ENCODE measurements at regions not wholly inside any gene's neighbourhood (a gene's known extent, or its start where the extent isn't known, plus 50 kb on each side); places are given as distances from the start of the nearest gene placed in this dataset.
A peak's percentile ranks its signal among the peaks of the same experiment; 100 is the strongest.
"Not testable (repeated sequence)": the region's sequence is repeated elsewhere in the genome, so short reads cannot be mapped to it uniquely, and the experiment has no call there.

GRCh38 chr15:31598620-31599019, 272.0 kb downstream of the KLF13 start:
- Mint-ChIP-seq H3K9me3 (peaks cover 5 to 12% of the 10 kb centered on the region in 2 donors), H3K4me3 (no peak overlapping the region), H3K36me3 (no peaks in the 10 kb centered on the region), H3K27ac (no peak overlapping the region), H3K4me1 (no peaks in the 10 kb centered on the region), H3K27me3 (peaks cover 27 to 46% of the 10 kb centered on the region in 2 donors)
- no peak for DNase-seq
- no peak for ATAC-seq (replicated peaks)

- H3K4me3 Mint-ChIP-seq = no peak overlapping the region
- H3K36me3 Mint-ChIP-seq = no peaks in the 10 kb centered on the region
- H3K9me3 Mint-ChIP-seq = peaks cover 6 to 7% of the 10 kb centered on the region in 2 donors
- DNase-seq = no peak
- no peak overlapping the region for H3K27ac Mint-ChIP-seq
- H3K4me1 Mint-ChIP-seq = no peaks in the 10 kb centered on the region
- ATAC-seq (replicated peaks) = no peak
- H3K27me3 Mint-ChIP-seq = peaks cover 9 to 27% of the 10 kb centered on the region in 2 donors
Observed at GRCh38 chr15:31605467-31605931, 278.9 kb downstream of the KLF13 start.

- Mint-ChIP-seq H3K9me3 (peaks cover 6 to 7% of the 10 kb centered on the region in 2 donors), H3K4me3 (no peak overlapping the region), H3K27me3 (peaks cover 10 to 25% of the 10 kb centered on the region in 2 donors), H3K36me3 (no peaks in the 10 kb centered on the region), H3K27ac (no peak overlapping the region), H3K4me1 (no peaks in the 10 kb centered on the region)
- ATAC-seq (replicated peaks) (no peak), DNase-seq (no peak)
Observed at GRCh38 chr15:31606194-31606669, 279.6 kb downstream of the KLF13 start.

GRCh38 chr15:31606931-31607497, 280.4 kb downstream of the KLF13 start:
- Mint-ChIP-seq H3K4me1 (no peaks in the 10 kb centered on the region), H3K9me3 (peaks cover 6 to 7% of the 10 kb centered on the region in 2 donors), H3K27ac (no peak overlapping the region), H3K36me3 (no peaks in the 10 kb centered on the region), H3K27me3 (peaks cover 13 to 25% of the 10 kb centered on the region in 2 donors), H3K4me3 (no peak overlapping the region)
- no peak for DNase-seq
- ATAC-seq (replicated peaks) = no peak

GRCh38 chr15:31607656-31608055, 281.0 kb downstream of the KLF13 start:
- Mint-ChIP-seq H3K9me3 (peaks cover 6 to 7% of the 10 kb centered on the region in 2 donors), H3K4me1 (no peaks in the 10 kb centered on the region), H3K4me3 (no peak overlapping the region), H3K27me3 (peaks cover 13 to 25% of the 10 kb centered on the region in 2 donors), H3K27ac (no peak overlapping the region), H3K36me3 (no peaks in the 10 kb centered on the region)
- DNase-seq (no peak), ATAC-seq (replicated peaks) (no peak)

GRCh38 chr15:31609258-31609681, 282.6 kb downstream of the KLF13 start:
- H3K36me3 Mint-ChIP-seq = no peaks in the 10 kb centered on the region
- ATAC-seq (replicated peaks) (no peak), DNase-seq (no peak)
- H3K4me3 Mint-ChIP-seq = no peak overlapping the region
- H3K27ac Mint-ChIP-seq = no peak overlapping the region
- peaks cover 13 to 33% of the 10 kb centered on the region in 2 donors for H3K27me3 Mint-ChIP-seq
- peaks cover 0 to 3% of the 10 kb centered on the region in 2 donors for H3K9me3 Mint-ChIP-seq
- no peaks in the 10 kb centered on the region for H3K4me1 Mint-ChIP-seq

- Mint-ChIP-seq H3K9me3 (peaks cover 0 to 3% of the 10 kb centered on the region in 2 donors), H3K4me1 (no peaks in the 10 kb centered on the region), H3K27ac (no peak overlapping the region), H3K4me3 (no peak overlapping the region), H3K27me3 (peaks cover 13 to 33% of the 10 kb centered on the region in 2 donors), H3K36me3 (no peaks in the 10 kb centered on the region)
- DNase-seq = no peak
- no peak for ATAC-seq (replicated peaks)
Observed at GRCh38 chr15:31609906-31610305, 283.3 kb downstream of the KLF13 start.

GRCh38 chr15:31615643-31616415, 289.2 kb downstream of the KLF13 start:
- Mint-ChIP-seq H3K4me1 (no peaks in the 10 kb centered on the region), H3K4me3 (no peak overlapping the region), H3K36me3 (no peaks in the 10 kb centered on the region), H3K27ac (no peak overlapping the region), H3K9me3 (peaks cover 0 to 5% of the 10 kb centered on the region in 2 donors), H3K27me3 (peaks cover 9 to 18% of the 10 kb centered on the region in 2 donors)
- ATAC-seq (replicated peaks) (no peak), DNase-seq (no peak)

- not testable (repeated sequence) for H3K9me3 Mint-ChIP-seq; H3K36me3 Mint-ChIP-seq; H3K4me3 Mint-ChIP-seq; H3K27ac Mint-ChIP-seq; H3K4me1 Mint-ChIP-seq; DNase-seq; ATAC-seq (replicated peaks)
- peaks cover 4 to 10% of the 10 kb centered on the region in 2 donors for H3K27me3 Mint-ChIP-seq
Observed at GRCh38 chr15:31623297-31623696, 296.7 kb downstream of the KLF13 start.

- H3K9me3 Mint-ChIP-seq; H3K27ac Mint-ChIP-seq; ATAC-seq (replicated peaks); DNase-seq; H3K4me1 Mint-ChIP-seq; H3K4me3 Mint-ChIP-seq; H3K36me3 Mint-ChIP-seq: not testable (repeated sequence)
- peaks cover 4 to 10% of the 10 kb centered on the region in 2 donors for H3K27me3 Mint-ChIP-seq
Observed at GRCh38 chr15:31624115-31624514, 297.5 kb downstream of the KLF13 start.

GRCh38 chr15:31635715-31636114, 309.1 kb downstream of the KLF13 start:
- H3K4me3 Mint-ChIP-seq; H3K4me1 Mint-ChIP-seq; ATAC-seq (replicated peaks); H3K27ac Mint-ChIP-seq; DNase-seq; H3K36me3 Mint-ChIP-seq: not testable (repeated sequence)
- Mint-ChIP-seq H3K9me3 (peaks cover 9 to 11% of the 10 kb centered on the region in 2 donors), H3K27me3 (peaks cover 16 to 21% of the 10 kb centered on the region in 2 donors)

GRCh38 chr15:31636911-31637310, 310.3 kb downstream of the KLF13 start:
- H3K4me1 Mint-ChIP-seq, H3K27ac Mint-ChIP-seq, H3K4me3 Mint-ChIP-seq: not testable (repeated sequence)

GRCh38 chr15:31643955-31644354, 317.3 kb downstream of the KLF13 start:
- not testable (repeated sequence) for H3K9me3 Mint-ChIP-seq; H3K36me3 Mint-ChIP-seq; H3K4me3 Mint-ChIP-seq; H3K27ac Mint-ChIP-seq; ATAC-seq (replicated peaks); H3K4me1 Mint-ChIP-seq; DNase-seq
- peaks cover 20 to 37% of the 10 kb centered on the region in 2 donors for H3K27me3 Mint-ChIP-seq

More at GRCh38 chr15:31636911-31637310, 310.3 kb downstream of the KLF13 start:
- ATAC-seq (replicated peaks) = peak in 1 of 2 donors; percentile 31
- not testable (repeated sequence) for H3K9me3 Mint-ChIP-seq, H3K36me3 Mint-ChIP-seq, DNase-seq
- peaks cover 16% of the 10 kb centered on the region in 2 donors for H3K27me3 Mint-ChIP-seq

- not testable (repeated sequence) for H3K9me3 Mint-ChIP-seq; H3K4me3 Mint-ChIP-seq; DNase-seq; H3K36me3 Mint-ChIP-seq; ATAC-seq (replicated peaks); H3K27ac Mint-ChIP-seq; H3K4me1 Mint-ChIP-seq
- H3K27me3 Mint-ChIP-seq = peaks cover 27 to 44% of the 10 kb centered on the region in 2 donors
Observed at GRCh38 chr15:31644761-31645160, 318.1 kb downstream of the KLF13 start.
